ENCODE measurements at regions not wholly inside any gene's neighbourhood (a gene's known extent, or its start where the extent isn't known, plus 50 kb on each side); places are given as distances from the start of the nearest gene placed in this dataset.

DNA sequence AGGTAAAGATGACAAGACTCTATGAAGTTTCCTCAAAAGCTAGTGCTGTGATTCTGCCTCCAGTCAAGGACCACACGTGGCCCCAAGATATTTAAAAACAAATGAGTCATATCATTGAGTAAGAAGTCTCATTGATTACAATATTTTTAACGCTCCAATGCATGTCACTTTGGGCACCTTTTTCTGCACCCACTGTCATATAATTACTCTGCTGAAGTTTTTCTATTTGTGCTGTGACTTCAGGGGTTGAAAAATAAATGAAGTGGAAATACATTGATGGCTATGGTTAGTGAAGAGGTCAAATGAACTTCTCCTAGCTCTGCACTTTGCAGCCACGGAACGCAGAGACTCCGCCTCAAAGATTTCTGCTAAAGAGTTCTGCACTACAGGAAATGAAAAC lies 344.3 kb upstream of the KYNU start (continued):
- TF ChIP-seq, protein P1, sequence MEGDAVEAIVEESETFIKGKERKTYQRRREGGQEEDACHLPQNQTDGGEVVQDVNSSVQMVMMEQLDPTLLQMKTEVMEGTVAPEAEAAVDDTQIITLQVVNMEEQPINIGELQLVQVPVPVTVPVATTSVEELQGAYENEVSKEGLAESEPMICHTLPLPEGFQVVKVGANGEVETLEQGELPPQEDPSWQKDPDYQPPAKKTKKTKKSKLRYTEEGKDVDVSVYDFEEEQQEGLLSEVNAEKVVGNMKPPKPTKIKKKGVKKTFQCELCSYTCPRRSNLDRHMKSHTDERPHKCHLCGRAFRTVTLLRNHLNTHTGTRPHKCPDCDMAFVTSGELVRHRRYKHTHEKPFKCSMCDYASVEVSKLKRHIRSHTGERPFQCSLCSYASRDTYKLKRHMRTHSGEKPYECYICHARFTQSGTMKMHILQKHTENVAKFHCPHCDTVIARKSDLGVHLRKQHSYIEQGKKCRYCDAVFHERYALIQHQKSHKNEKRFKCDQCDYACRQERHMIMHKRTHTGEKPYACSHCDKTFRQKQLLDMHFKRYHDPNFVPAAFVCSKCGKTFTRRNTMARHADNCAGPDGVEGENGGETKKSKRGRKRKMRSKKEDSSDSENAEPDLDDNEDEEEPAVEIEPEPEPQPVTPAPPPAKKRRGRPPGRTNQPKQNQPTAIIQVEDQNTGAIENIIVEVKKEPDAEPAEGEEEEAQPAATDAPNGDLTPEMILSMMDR (IDR thresholded peaks at IDR 0.05; ENCODE audit: control extremely low read depth in 1 of 3, insufficient read depth in 1 of 3, low read depth in 1 of 3, low read length in 3 of 3), result no peak
- no peak for TF ChIP-seq NANOG (IDR thresholded peaks at IDR 0.05; ENCODE audit: insufficient read depth, low read depth, low read length, poor library complexity, severe bottlenecking)

Data from H1 (cell line).